SK-N-SH (cell line): ENCODE measurements at regions not wholly inside any gene's neighbourhood (a gene's known extent, or its start where the extent isn't known, plus 50 kb on each side); places are given as distances from the start of the nearest gene placed in this dataset.

Source experiments
- CTCF ChIA-PET: fragments of 300-600, 350-600 bp; formaldehyde crosslinking; extraction: SDS; loops from one replicate; lab custom pipeline; 2021; lab: Yijun Ruan, JAX
- POLR2A ChIA-PET: fragments of 350-600 bp; sonication (Branson Sonifier 250); formaldehyde crosslinking; extraction: SDS; loops from one replicate; lab custom pipeline; 2020; ENCODE audit warnings: antibody characterized with exemption, inconsistent platforms; lab: Yijun Ruan, JAX
- DNase-seq: peaks from one replicate; pipeline ENCODE4 v3.0.0; 2012
- H2AFZ ChIP-seq: fragments of 200-600 bp; sonication (generic); 2 replicates; pipeline ENCODE4 v1.8.1; 2016; ENCODE audit warnings: antibody characterized with exemption, mild to moderate bottlenecking, low read depth
- H3F3A ChIP-seq: fragments of 200-600 bp; sonication (generic); replicated peaks from 2 replicates; pipeline ENCODE3; 2016; ENCODE audit warnings: antibody characterized with exemption, mild to moderate bottlenecking; ENCODE audit not compliant: insufficient read depth
- H3K27ac ChIP-seq, 2 experiments: fragments of 200-500 bp in 1 of 2; fragments of 200-600 bp in 1 of 2; sonication (Bioruptor generic) in 1 of 2; sonication (generic), shearing (Covaris generic) in 1 of 2; 2 replicates each; pipeline versions ENCODE4 v1.5.1 to v1.6.1; 2014 to 2016; ENCODE audit warnings: low read depth in 2 of 2, inconsistent platforms in 1 of 2, low read length in 1 of 2, mild to moderate bottlenecking in 1 of 2, mixed read lengths in 1 of 2
- H3K27me3 ChIP-seq: fragments of 200-600 bp; sonication (generic), shearing (Covaris generic); 2 replicates; pipeline ENCODE4 v1.6.1; 2016; ENCODE audit warnings: mixed run types; ENCODE audit not compliant: insufficient read depth
- H3K36me3 ChIP-seq, 2 experiments: fragments of 200-500 bp in 1 of 2; fragments of 200-600 bp in 1 of 2; sonication (Bioruptor generic) in 1 of 2; sonication (generic) in 1 of 2; replicated peaks in 1 of 2; 2 replicates each; pipeline versions ENCODE3 to v1.5.1; 2014 to 2016; ENCODE audit warnings: low read length in 1 of 2, mild to moderate bottlenecking in 1 of 2; ENCODE audit not compliant: insufficient read depth in 2 of 2, control insufficient read depth in 1 of 2
- H3K4me1 ChIP-seq, 2 experiments: fragments of 200-500 bp in 1 of 2; fragments of 200-600 bp in 1 of 2; sonication (Bioruptor generic) in 1 of 2; sonication (generic), shearing (Covaris generic) in 1 of 2; 2 replicates each; pipeline versions ENCODE4 v1.5.1 to v1.6.1; 2014 to 2016; ENCODE audit warnings: low read depth in 1 of 2, low read length in 1 of 2, mixed run types in 1 of 2; ENCODE audit not compliant: insufficient read depth in 2 of 2, control insufficient read depth in 1 of 2
- H3K4me2 ChIP-seq: fragments of 200-600 bp; sonication (generic), shearing (Covaris generic); 2 replicates; pipeline ENCODE4 v1.6.1; 2017; ENCODE audit warnings: mixed run types
- H3K4me3 ChIP-seq, 2 experiments: fragments of 200-500 bp in 1 of 2; fragments of 200-600 bp in 1 of 2; sonication (Bioruptor generic) in 1 of 2; sonication (generic), shearing (Covaris generic) in 1 of 2; 2 replicates each; pipeline versions ENCODE4 v1.5.1 to v1.8.1; 2014 to 2016; ENCODE audit warnings: low read depth in 2 of 2, inconsistent platforms in 1 of 2, low read length in 1 of 2, mild to moderate bottlenecking in 1 of 2, mixed read lengths in 1 of 2, moderate library complexity in 1 of 2
- H3K79me2 ChIP-seq: fragments of 200-600 bp; sonication (generic); 2 replicates; pipeline ENCODE4 v1.8.1; 2017; ENCODE audit warnings: mild to moderate bottlenecking; ENCODE audit not compliant: insufficient read depth
- H3K9ac ChIP-seq: fragments of 200-600 bp; sonication (generic); 2 replicates; pipeline ENCODE4 v1.6.1; 2017; ENCODE audit warnings: mixed run types
- H3K9me2 ChIP-seq: fragments of 200-600 bp; sonication (generic); 2 replicates; pipeline ENCODE4 v1.6.1; 2017; ENCODE audit warnings: mixed run types
- H3K9me3 ChIP-seq: fragments of 200-600 bp; sonication (generic); 2 replicates; pipeline ENCODE4 v1.6.1; 2017; ENCODE audit warnings: mixed run types, mild to moderate bottlenecking, moderate library complexity
- H4K20me1 ChIP-seq: fragments of 200-600 bp; sonication (generic); 2 replicates; pipeline ENCODE4 v1.6.1; 2017; ENCODE audit warnings: mild to moderate bottlenecking, mixed run types; ENCODE audit not compliant: insufficient read depth
- CTCF ChIP-seq: fragments of 200-600 bp; sonication (generic); IDR thresholded peaks from 2 replicates; pipeline ENCODE4 v1.6.1; 2017; ENCODE audit warnings: antibody characterized with exemption, mild to moderate bottlenecking, moderate library complexity
- ELF1 ChIP-seq: IDR thresholded peaks from 2 replicates; pipeline ENCODE4 v1.4.0; 2012
- EP300 ChIP-seq, 2 experiments: IDR thresholded peaks; 2 replicates each; pipeline versions ENCODE4 v1.4.0 to v1.6.1; 2012; ENCODE audit warnings: borderline replicate concordance in 1 of 2, low read depth in 1 of 2, low read length in 1 of 2
- FOXJ3 ChIP-seq: sonication (generic); formaldehyde crosslinking; IDR thresholded peaks from 2 replicates; pipeline ENCODE4 v1.5.1; 2020; ENCODE audit warnings: mild to moderate bottlenecking, missing genetic modification reagents
- GABPA ChIP-seq: IDR thresholded peaks from 2 replicates; pipeline ENCODE4 v1.4.0; 2012; ENCODE audit warnings: low read depth, mild to moderate bottlenecking
- GATA2 ChIP-seq: sonication (generic); formaldehyde crosslinking; IDR thresholded peaks from 2 replicates; pipeline ENCODE4 v1.5.0; 2020; ENCODE audit warnings: mild to moderate bottlenecking, missing genetic modification reagents
- MAX ChIP-seq: IDR thresholded peaks from 2 replicates; pipeline ENCODE4 v1.4.0; 2012; ENCODE audit warnings: low read depth
- RAD21 ChIP-seq: IDR thresholded peaks from 2 replicates; pipeline ENCODE4 v1.6.1; 2012; ENCODE audit warnings: mild to moderate bottlenecking, low read length
- RCOR1 ChIP-seq: fragments of 150-350 bp; IDR thresholded peaks from 2 replicates; pipeline ENCODE4 v1.6.1; 2017; ENCODE audit warnings: antibody characterized with exemption, low read length
- REST ChIP-seq: IDR thresholded peaks from 2 replicates; pipeline ENCODE4 v1.6.1; 2012; ENCODE audit warnings: mild to moderate bottlenecking, low read depth, low read length, moderate library complexity
- SIN3A ChIP-seq: IDR thresholded peaks from 2 replicates; pipeline ENCODE4 v1.6.1; 2012; ENCODE audit warnings: low read depth, mild to moderate bottlenecking, low read length, moderate library complexity, borderline replicate concordance
- SMC3 ChIP-seq: IDR thresholded peaks from 2 replicates; pipeline ENCODE4 v1.6.1; 2012; ENCODE audit warnings: low read depth, low read length, improper control_type of control experiment
- TEAD4 ChIP-seq: IDR thresholded peaks from 2 replicates; pipeline ENCODE4 v1.4.0; 2012; ENCODE audit warnings: mild to moderate bottlenecking, borderline replicate concordance; ENCODE audit not compliant: insufficient read depth
- USF1 ChIP-seq: IDR thresholded peaks from 2 replicates; pipeline ENCODE4 v1.4.0; 2012; ENCODE audit warnings: low read depth, borderline replicate concordance
- USF2 ChIP-seq: fragments of 150-350 bp; IDR thresholded peaks from 2 replicates; pipeline ENCODE4 v1.6.1; 2017; ENCODE audit warnings: antibody characterized with exemption, low read length, low read depth, borderline replicate concordance
- YY1 ChIP-seq: IDR thresholded peaks from 2 replicates; pipeline ENCODE4 v1.4.0; 2012; ENCODE audit warnings: low read depth, mild to moderate bottlenecking
- WGBS: methylation state at CpG from one replicate; pipeline ENCODE4 v1.1.6; 2017; ENCODE audit warnings: low lambda C conversion rate; 5-methylcytosine and 5-hydroxymethylcytosine counted together

DNA sequence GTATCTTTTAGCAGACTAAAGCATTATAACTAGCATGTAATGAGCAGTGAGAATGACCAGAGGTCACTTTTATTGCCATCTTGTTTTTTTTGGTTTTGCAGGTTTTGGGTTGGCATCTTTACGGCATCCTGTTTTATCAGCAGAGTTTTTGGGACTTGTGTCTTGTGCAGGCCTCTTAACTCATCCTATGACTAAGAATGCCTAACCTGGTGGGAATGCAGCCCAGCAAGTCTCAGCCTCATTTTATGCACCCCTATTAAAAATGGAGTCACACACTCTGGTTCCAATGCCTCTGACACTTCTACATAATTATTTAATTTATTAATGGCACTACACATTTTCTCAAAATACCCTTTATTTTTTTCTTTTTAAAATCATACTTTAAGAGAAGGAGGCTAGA, 726.5 kb upstream of the RIOK2 start:
- DNase-seq, result no peak
- H3K4me1 ChIP-seq, result no peaks in the 10 kb centered on the region
- CTCF ChIA-PET, result no interaction called here
- H3K4me2 ChIP-seq, result no peak overlapping the region
- POLR2A ChIA-PET, result no interaction called here
- H3K79me2 ChIP-seq, result no peaks in the 10 kb centered on the region; the same call in 1 of the 2 replicates
- H3K9ac ChIP-seq, result no peak overlapping the region
- no peak overlapping the region for H2AFZ ChIP-seq
- H3K9me3 ChIP-seq, result 0 out of 2 replicates have a peak, but pooled peaks cover under 1% of the 10 kb centered on the region
- H3F3A ChIP-seq, result no peaks in the 10 kb centered on the region
- no peaks in the 10 kb centered on the region for H3K36me3 ChIP-seq
- no peaks in the 10 kb centered on the region for H4K20me1 ChIP-seq
- WGBS, result 79% methylated on average over 1 of the region's 1 CpG
- no peak overlapping the region for H3K4me3 ChIP-seq
- TF ChIP-seq GABPA, result no peak
- TF ChIP-seq CTCF, result no peak
- no peak for TF ChIP-seq ELF1
- TF ChIP-seq FOXJ3 (CRISPR knock-in tag), result no peak
- TF ChIP-seq EP300 (IDR thresholded peaks at IDR 0.05; ENCODE audit: borderline replicate concordance in 1 of 2, low read depth in 1 of 2, low read length in 1 of 2), result no peak
- no peak for TF ChIP-seq USF1
- no peak for TF ChIP-seq SMC3
- TF ChIP-seq GATA2 (CRISPR knock-in tag), result no peak
- no peak for TF ChIP-seq SIN3A
- no peak for TF ChIP-seq RAD21
- TF ChIP-seq RCOR1, result no peak
- TF ChIP-seq USF2, result no peak
- no peak for TF ChIP-seq MAX
- TF ChIP-seq REST, result no peak
- TF ChIP-seq TEAD4, result no peak
- no peak for TF ChIP-seq YY1
- H3K27ac ChIP-seq, result no peak overlapping the region
- no peaks in the 10 kb centered on the region for H3K9me2 ChIP-seq
- H3K27me3 ChIP-seq, result no peaks in the 10 kb centered on the region
